ENCODE measurements at regions not wholly inside any gene's neighbourhood (a gene's known extent, or its start where the extent isn't known, plus 50 kb on each side); places are given as distances from the start of the nearest gene placed in this dataset.

GRCh38 chr11:81744336-81745116, 989.1 kb downstream of the FAM181B start:
- TF ChIP-seq CTCF (conservative IDR thresholded peaks at IDR 0.05 in 1 of 2, IDR thresholded peaks at IDR 0.05 in 1 of 2; ENCODE audit: extremely low read depth in 1 of 2, insufficient read depth in 1 of 2, low read depth in 1 of 2, low read length in 2 of 2) (no peak), EZH2 (IDR thresholded peaks at IDR 0.05; ENCODE audit: borderline replicate concordance, low read length) (no peak)

Measured in mammary epithelial cell (primary cell).